NCI-H510A treated with DMSO at 0.1 percent for 48 hours (cell line): ENCODE measurements at regions not wholly inside any gene's neighbourhood (a gene's known extent, or its start where the extent isn't known, plus 50 kb on each side); places are given as distances from the start of the nearest gene placed in this dataset.

Experiments
- DNase-seq: peaks from one replicate; lab custom pipeline; 2025; lab: John Stamatoyannopoulos, UW

GRCh38 chr2:180208841-180209240, 201.7 kb upstream of the CWC22 start:
- DNase-seq = no peak

GRCh38 chr2:180205621-180206235, 198.6 kb upstream of the CWC22 start:
- DNase-seq = no peak

DNA sequence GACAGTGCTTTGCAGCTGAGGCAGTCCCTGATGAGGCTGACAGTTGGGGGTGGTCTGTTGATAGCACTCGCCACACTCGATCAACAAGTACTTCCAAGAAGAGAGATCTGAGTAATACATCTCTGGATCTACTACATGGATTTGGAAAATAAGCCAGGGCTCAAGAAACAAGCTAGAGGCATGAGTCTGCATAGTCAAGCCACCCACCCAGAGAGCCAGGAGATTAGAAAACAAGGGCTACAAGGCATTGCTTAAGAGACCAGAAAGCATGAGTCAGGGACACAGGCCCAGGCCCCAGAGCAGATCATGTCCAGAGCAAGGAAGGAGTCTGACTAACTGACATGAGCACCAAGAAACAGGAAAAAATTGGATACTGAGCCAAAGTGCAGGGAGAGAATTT, 196.9 kb upstream of the CWC22 start:
- no peak for DNase-seq

DNA sequence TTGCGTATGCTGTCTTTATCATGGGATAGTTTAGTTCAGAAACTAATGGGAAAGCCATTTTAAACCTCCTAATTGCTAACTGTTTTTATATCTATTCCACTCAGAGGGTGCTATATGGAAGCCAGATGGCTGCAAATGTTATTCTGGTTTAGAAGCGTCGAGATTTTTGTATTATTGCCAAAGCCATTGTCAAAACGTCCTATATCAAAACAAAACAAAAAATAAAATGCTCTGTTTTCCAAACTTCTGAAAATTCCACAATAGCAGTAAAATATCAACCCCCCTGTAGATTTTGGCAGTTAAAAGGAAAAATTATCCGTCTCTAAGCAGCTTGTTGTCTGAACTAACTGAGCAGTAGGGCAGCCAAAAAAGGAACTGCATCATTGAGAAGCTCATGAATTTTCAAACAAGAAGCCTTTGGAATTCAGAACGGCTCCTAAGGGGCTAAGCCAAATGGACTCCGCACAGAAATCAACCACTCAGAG, 195.4 kb upstream of the CWC22 start:
- DNase-seq = no peak

- DNase-seq = no peak
These were observed 189.4 kb upstream of the CWC22 start for GRCh38 chr2:180196419-180196977.

DNA sequence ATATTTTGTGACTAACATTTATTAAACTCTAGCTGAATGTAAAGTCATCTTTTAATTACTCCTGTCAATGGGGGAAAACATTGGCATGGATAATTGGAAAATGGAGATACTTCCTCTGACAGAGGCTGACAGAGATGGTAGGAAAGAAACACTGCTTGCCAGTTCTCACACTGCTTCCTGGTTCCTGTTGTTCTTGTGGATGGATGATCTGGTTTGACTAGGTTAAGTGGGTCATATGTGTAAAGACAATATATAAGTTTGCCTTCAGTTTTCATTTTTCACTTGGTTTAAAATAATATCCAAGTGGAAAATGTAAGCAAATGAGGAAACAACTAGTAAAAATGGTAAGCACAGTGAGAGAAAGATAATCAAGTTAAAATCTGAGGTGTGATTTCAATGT, 188.8 kb upstream of the CWC22 start:
- DNase-seq = no peak

GRCh38 chr2:180191432-180192124, 184.5 kb upstream of the CWC22 start:
- DNase-seq = no peak

GRCh38 chr2:180190851-180191250, 183.8 kb upstream of the CWC22 start:
- DNase-seq = no peak

- DNase-seq = no peak
These were observed 180.5 kb upstream of the CWC22 start for GRCh38 chr2:180187611-180188010.

DNA sequence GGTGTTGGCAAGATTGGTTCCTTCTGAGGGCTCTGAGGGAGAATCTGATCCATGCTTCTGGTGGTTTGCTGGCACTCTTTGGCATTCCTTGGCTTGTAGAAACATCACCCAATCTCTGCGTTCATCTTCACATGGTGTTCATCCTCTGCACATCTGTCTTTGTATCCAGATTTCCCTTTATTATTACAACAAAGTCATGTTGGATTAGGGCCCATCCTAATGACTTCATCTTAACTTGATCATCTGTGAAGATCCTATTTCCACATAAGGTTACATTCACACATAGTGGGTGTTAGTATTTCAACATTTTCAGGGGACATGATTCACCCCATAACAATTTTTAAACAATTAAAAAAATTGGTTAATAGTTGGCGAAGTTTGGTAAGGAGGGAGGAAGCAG, 177.4 kb upstream of the CWC22 start:
- DNase-seq = no peak

- DNase-seq = no peak
These were observed 173.4 kb upstream of the CWC22 start for GRCh38 chr2:180180511-180180910.

DNA sequence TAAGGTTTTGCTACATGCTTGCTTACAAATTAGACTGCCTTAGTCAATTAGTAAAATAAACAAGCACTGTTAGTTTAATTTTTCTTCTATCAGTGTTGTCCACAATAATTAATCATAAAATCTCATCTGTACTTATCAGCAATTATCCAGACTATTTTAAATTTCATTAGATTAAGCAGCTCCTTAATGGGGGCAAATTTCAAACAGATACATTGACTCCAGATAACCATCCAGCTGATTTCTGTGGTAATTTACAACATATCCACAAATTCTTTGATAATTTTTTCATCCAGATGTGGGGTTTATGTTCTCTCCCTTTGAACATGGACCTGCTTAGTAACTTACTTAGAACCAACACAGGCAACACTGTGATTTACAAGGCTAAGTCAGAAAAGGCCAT, 170.4 kb upstream of the CWC22 start:
- DNase-seq = no peak

DNA sequence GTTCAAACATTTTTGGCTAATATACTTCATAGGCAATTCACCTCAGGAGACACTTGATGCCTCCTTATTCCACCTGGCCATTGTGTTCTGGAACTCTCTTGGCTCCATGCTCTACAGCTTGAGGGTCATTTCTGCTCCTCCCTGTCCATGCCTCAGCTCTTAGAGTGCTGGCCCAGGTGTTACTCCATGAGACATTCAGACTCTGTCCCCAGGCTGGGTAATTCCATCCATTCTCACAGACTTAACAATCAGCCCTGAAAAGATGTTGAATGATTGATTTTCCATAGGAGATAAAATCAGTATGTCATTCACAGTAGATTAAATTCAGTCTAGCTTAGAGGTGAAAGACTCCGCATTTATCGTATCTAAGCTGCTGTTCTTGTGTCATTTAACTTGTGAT, 168.6 kb upstream of the CWC22 start:
- DNase-seq = no peak

GRCh38 chr2:180174580-180174979, 167.5 kb upstream of the CWC22 start:
- DNase-seq = no peak

- DNase-seq = no peak
These were observed 162.4 kb upstream of the CWC22 start for GRCh38 chr2:180169474-180169873.

- DNase-seq = no peak
These were observed 154.3 kb upstream of the CWC22 start for GRCh38 chr2:180161415-180161814.

- no peak for DNase-seq
These were observed 152.8 kb upstream of the CWC22 start for GRCh38 chr2:180159921-180160320.

DNA sequence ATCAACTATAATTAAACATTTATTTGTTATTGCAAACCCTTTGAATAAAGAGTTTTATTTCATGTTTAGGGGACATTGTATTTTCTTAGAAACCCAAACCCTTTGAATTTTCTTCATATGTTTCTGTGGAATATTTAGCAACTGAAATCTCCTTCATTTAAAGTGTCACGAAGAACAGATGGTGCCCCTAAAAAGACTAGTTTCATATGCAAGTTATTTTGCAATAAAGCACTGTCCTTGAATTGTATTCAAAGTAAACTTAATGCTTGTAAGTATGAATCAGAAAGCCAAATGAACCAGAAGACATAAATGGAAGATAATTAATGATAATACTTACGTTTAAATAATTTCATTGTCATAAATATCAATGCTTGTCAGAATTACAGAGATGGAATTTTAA, 151.9 kb upstream of the CWC22 start:
- no peak for DNase-seq

- DNase-seq = no peak
These were observed 149.6 kb upstream of the CWC22 start for GRCh38 chr2:180156651-180157050.

DNA sequence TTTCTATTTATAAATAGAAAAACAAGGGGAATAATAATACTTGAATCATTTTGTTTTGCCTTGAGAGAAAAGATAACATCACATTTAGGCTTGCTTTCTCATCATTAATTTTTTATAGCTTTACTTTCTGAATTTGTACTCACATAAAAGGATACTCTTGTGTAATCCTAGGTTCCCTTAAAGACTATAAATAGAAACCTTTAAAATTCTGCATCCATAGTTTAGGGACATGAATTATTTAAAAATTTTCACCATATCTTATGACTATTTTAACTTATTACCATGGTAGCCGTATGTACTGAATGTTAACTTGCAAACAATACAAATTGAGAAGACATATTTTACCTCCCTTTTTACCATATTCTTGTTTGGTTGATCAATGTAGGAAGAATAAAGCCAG, 143.5 kb upstream of the CWC22 start:
- DNase-seq = no peak

DNA sequence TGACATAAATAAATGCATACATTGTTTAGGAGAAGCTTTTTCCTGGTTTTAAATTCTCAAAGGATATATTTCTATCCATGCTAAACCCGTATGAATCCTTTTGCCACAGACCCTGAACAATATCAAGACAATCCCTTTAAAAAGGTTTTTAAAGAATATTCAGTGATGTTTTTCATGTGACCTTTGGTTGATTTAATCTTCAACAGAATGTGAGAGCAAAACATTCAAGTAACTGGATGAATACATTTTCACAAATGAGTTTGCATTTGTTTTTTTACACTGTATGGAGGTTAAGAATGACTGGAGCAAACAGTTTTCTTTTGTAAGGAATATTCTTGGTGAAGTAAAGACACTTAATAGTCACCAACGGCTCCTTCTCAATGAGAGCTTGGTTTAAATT, 139.4 kb upstream of the CWC22 start:
- no peak for DNase-seq

DNA sequence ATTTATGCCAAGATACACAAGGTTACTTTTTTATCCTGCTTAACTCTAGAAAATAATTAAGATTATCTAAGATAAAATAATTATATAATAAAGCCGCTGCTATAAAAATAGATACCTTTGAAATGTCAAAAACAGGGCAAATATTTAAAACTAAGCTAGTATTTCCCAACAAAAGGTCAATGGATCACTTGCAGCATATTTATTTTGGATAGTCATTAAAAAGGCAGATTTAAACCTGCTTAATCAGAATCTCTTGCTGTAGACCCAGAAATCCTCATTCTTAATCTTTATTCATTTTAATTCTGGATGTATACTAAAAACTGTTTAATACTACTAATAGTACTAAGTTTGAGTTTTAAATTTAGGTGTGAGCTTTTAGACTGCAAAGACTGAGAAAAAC, 139.0 kb upstream of the CWC22 start:
- DNase-seq = no peak

- DNase-seq = no peak
These were observed 138.1 kb upstream of the CWC22 start for GRCh38 chr2:180145163-180145562.

GRCh38 chr2:180144338-180144813, 137.3 kb upstream of the CWC22 start:
- DNase-seq = no peak
